B cell (primary cell): ENCODE measurements at regions not wholly inside any gene's neighbourhood (a gene's known extent, or its start where the extent isn't known, plus 50 kb on each side); places are given as distances from the start of the nearest gene placed in this dataset.

Experiments
- ATAC-seq: fragments of 200-7000 bp; cut with Tn5 transposase; one replicate; pipeline ENCODE4 v1.10.0; 2021; ENCODE audit warnings: low read depth, mild to moderate bottlenecking, moderate number of reproducible peaks, moderate library complexity
- CTCF ChIA-PET: fragments of 350-600 bp; sonication (Branson Sonifier 250); formaldehyde crosslinking; loops from one replicate; lab custom pipeline; 2021; ENCODE audit warnings: antibody characterized with exemption, inconsistent platforms; lab: Charles Lee
- POLR2A ChIA-PET: fragments of 350-600 bp; sonication (Branson Sonifier 250); formaldehyde crosslinking; loops from one replicate; lab custom pipeline; 2021; ENCODE audit warnings: antibody characterized with exemption; lab: Charles Lee
- DNase-seq: peaks from one replicate; pipeline ENCODE4 v3.0.0; 2013
- H2AFZ ChIP-seq: 2 replicates; pipeline ENCODE4 v1.6.1; 2012; ENCODE audit warnings: mild to moderate bottlenecking, low read depth, low read length; ENCODE audit not compliant: insufficient read depth, poor library complexity, severe bottlenecking
- H3K27ac ChIP-seq, 2 donors: 1 replicate in 1 of 2; 2 replicates in 1 of 2; pipeline ENCODE4 v1.5.1; 2012 to 2013; ENCODE audit warnings: low read length in 2 of 2, mild to moderate bottlenecking in 2 of 2, moderate library complexity in 1 of 2
- H3K27me3 ChIP-seq, 4 experiments: fragments of 200-600 bp in 1 of 4; sonication (generic) in 1 of 4; replicated peaks in 1 of 4; 1 replicate in 2 of 4; 2 replicates in 2 of 4; pipeline versions ENCODE4 v1.6.1 to v1.7.0; 2013 to 2016; ENCODE audit warnings: low read length in 3 of 4, mild to moderate bottlenecking in 2 of 4, mixed read lengths in 1 of 4, moderate library complexity in 1 of 4; ENCODE audit not compliant: insufficient read depth in 4 of 4, control insufficient read depth in 3 of 4; ENCODE audit errors: control extremely low read depth in 1 of 4
- H3K36me3 ChIP-seq, 2 experiments: replicated peaks in 1 of 2; 1 replicate in 1 of 2; 2 replicates in 1 of 2; pipeline versions ENCODE4 v1.6.1 to v1.7.1; 2013; ENCODE audit warnings: low read length in 1 of 2; ENCODE audit not compliant: insufficient read depth in 2 of 2, control insufficient read depth in 1 of 2; ENCODE audit errors: control extremely low read depth in 1 of 2, extremely low read depth in 1 of 2
- H3K4me1 ChIP-seq, 2 donors: fragments of 200-600 bp in 1 of 2; sonication (generic) in 1 of 2; 1 replicate in 1 of 2; 2 replicates in 1 of 2; pipeline versions ENCODE4 v1.5.1 to v1.6.1; 2013 to 2017; ENCODE audit warnings: low read length in 2 of 2; ENCODE audit not compliant: control insufficient read depth in 2 of 2, insufficient read depth in 2 of 2
- H3K4me2 ChIP-seq: replicated peaks from 2 replicates; pipeline ENCODE3; 2012; ENCODE audit warnings: mild to moderate bottlenecking, low read depth, low read length; ENCODE audit not compliant: poor library complexity, severe bottlenecking
- H3K4me3 ChIP-seq, 5 experiments: fragments of 200-600 bp in 1 of 5; sonication (generic) in 1 of 5; 1 replicate in 3 of 5; 2 replicates in 2 of 5; pipeline versions ENCODE4 v1.5.1 to v1.7.0; 2011 to 2016; ENCODE audit warnings: low read length in 4 of 5, mild to moderate bottlenecking in 4 of 5, low read depth in 2 of 5, control low read depth in 1 of 5, moderate library complexity in 1 of 5; ENCODE audit not compliant: insufficient read depth in 1 of 5; ENCODE audit errors: control extremely low read depth in 1 of 5, extremely low read depth in 1 of 5
- H3K79me2 ChIP-seq: fragments of 200-600 bp; sonication (generic); one replicate; pipeline ENCODE4 v1.6.0; 2016; ENCODE audit warnings: low read length; ENCODE audit not compliant: control insufficient read depth, insufficient read depth
- H3K9ac ChIP-seq: fragments of 200-600 bp; sonication (generic); 2 replicates; pipeline ENCODE4 v1.6.1; 2017; ENCODE audit warnings: mild to moderate bottlenecking, low read length, moderate library complexity
- H3K9me3 ChIP-seq, 3 donors: one replicate each; pipeline versions ENCODE4 v1.6.1 to v1.7.1; 2013; ENCODE audit warnings: low read length in 2 of 3; ENCODE audit not compliant: control insufficient read depth in 2 of 3, insufficient read depth in 1 of 3; ENCODE audit errors: control extremely low read depth in 1 of 3
- H4K20me1 ChIP-seq: 2 replicates; pipeline ENCODE4 v1.6.0; 2012; ENCODE audit warnings: mild to moderate bottlenecking, low read length; ENCODE audit not compliant: insufficient read depth, control insufficient read depth, poor library complexity, severe bottlenecking
- H3K27ac Mint-ChIP-seq: one replicate; pipeline ENCODE4 v1.8.0; 2021; ENCODE audit warnings: mixed read lengths
- H3K27me3 Mint-ChIP-seq: one replicate; pipeline ENCODE4 v1.8.0; 2021; ENCODE audit warnings: mixed read lengths
- H3K4me1 Mint-ChIP-seq: one replicate; pipeline ENCODE4 v1.8.0; 2021; ENCODE audit warnings: mixed read lengths
- H3K4me3 Mint-ChIP-seq: one replicate; pipeline ENCODE4 v1.8.0; 2021; ENCODE audit warnings: mixed read lengths
- H3K9me3 Mint-ChIP-seq: one replicate; pipeline ENCODE4 v1.8.0; 2022; ENCODE audit warnings: mixed read lengths; ENCODE audit not compliant: insufficient read depth
- EZH2 ChIP-seq: IDR thresholded peaks from 2 replicates; pipeline ENCODE4 v1.6.1; 2012; ENCODE audit warnings: borderline replicate concordance, low read depth, mild to moderate bottlenecking, moderate library complexity, low read length; ENCODE audit not compliant: insufficient read depth, poor library complexity, severe bottlenecking
- WGBS: methylation state at CpG from one replicate; pipeline ENCODE4 v1.1.5; 2013; ENCODE audit warnings: missing lambda C conversion rate; ENCODE audit not compliant: insufficient coverage; 5-methylcytosine and 5-hydroxymethylcytosine counted together
- intact Hi-C: fragments of 100-400 bp; cut with micrococcal nuclease; formaldehyde crosslinking; loops from one replicate; pipeline ENCODE4 v1.10.0; 2022
- TF ChIP-seq, protein P1 (sequence below): fragments of 200-600 bp; IDR thresholded peaks from one replicate; pipeline ENCODE4 v1.8.0; 2022; ENCODE audit warnings: antibody characterized with exemption, mild to moderate bottlenecking

- Histone ChIP-seq H3K9me3 (no peaks in the 10 kb centered on the region), H3K27me3 (no peaks in the 10 kb centered on the region), H3K79me2 (no peaks in the 10 kb centered on the region), H3K4me2 (no peak overlapping the region), H3K4me1 (no peaks in the 10 kb centered on the region), H3K4me3 (no peak overlapping the region), H3K9ac (no peak overlapping the region), H2AFZ (no peak overlapping the region), H3K27ac (no peak overlapping the region), H3K36me3 (no peaks in the 10 kb centered on the region), H4K20me1 (no peaks in the 10 kb centered on the region)
- no peak overlapping the region for H3K4me3 Mint-ChIP-seq
- ChIA-PET POLR2A (no interaction called here), CTCF (no interaction called here)
- H3K27me3 Mint-ChIP-seq, result no peaks in the 10 kb centered on the region
- H3K9me3 Mint-ChIP-seq, result no peaks in the 10 kb centered on the region
- no peaks in the 10 kb centered on the region for H3K4me1 Mint-ChIP-seq
- intact Hi-C loops, result no loop called here
- ATAC-seq (no peak), DNase-seq (no peak)
- no peak overlapping the region for H3K27ac Mint-ChIP-seq
- no CpG with 5 or more reads among the region's 1 CpG for WGBS
- no peak for TF ChIP-seq EZH2
- TF ChIP-seq, protein P1, sequence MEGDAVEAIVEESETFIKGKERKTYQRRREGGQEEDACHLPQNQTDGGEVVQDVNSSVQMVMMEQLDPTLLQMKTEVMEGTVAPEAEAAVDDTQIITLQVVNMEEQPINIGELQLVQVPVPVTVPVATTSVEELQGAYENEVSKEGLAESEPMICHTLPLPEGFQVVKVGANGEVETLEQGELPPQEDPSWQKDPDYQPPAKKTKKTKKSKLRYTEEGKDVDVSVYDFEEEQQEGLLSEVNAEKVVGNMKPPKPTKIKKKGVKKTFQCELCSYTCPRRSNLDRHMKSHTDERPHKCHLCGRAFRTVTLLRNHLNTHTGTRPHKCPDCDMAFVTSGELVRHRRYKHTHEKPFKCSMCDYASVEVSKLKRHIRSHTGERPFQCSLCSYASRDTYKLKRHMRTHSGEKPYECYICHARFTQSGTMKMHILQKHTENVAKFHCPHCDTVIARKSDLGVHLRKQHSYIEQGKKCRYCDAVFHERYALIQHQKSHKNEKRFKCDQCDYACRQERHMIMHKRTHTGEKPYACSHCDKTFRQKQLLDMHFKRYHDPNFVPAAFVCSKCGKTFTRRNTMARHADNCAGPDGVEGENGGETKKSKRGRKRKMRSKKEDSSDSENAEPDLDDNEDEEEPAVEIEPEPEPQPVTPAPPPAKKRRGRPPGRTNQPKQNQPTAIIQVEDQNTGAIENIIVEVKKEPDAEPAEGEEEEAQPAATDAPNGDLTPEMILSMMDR, result no peak
These were observed 828.4 kb downstream of the HACE1 start for GRCh38 chr6:104031346-104031745.

DNA sequence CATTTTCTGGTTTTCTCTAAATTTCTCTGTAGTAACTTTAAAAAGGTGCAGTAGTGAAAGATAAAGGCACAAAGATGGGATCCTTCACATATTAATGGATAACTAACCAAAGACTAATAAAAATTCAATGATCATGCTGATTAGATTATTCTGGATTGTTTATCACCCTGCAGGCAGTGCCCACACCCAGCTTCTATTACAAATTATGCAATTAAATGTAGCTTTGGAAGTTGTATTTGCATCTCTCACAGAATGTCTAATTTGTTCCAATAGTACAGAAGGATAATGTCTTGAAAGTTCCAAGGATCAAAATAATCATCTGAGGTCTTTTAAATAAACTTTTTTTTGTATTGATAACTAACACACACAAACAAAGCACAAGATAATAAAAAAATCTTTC, 837.6 kb downstream of the HACE1 start:
- no peaks in the 10 kb centered on the region for H4K20me1 ChIP-seq
- DNase-seq (no peak), ATAC-seq (no peak)
- CTCF ChIA-PET, result no interaction called here
- H3K9ac ChIP-seq, result no peak overlapping the region
- H3K27ac ChIP-seq, result no peak overlapping the region
- H2AFZ ChIP-seq, result no peak overlapping the region
- H3K4me2 ChIP-seq, result no peak overlapping the region
- no peak overlapping the region for H3K4me3 Mint-ChIP-seq
- intact Hi-C loops, result no loop called here
- no peak overlapping the region for H3K4me3 ChIP-seq
- no peaks in the 10 kb centered on the region for H3K4me1 ChIP-seq
- no peaks in the 10 kb centered on the region for H3K4me1 Mint-ChIP-seq
- TF ChIP-seq EZH2, result no peak
- TF ChIP-seq, protein P1, result no peak
- H3K79me2 ChIP-seq, result no peaks in the 10 kb centered on the region
- POLR2A ChIA-PET, result no interaction called here
- no peaks in the 10 kb centered on the region for H3K27me3 Mint-ChIP-seq
- H3K27me3 ChIP-seq, result no peaks in the 10 kb centered on the region
- H3K9me3 Mint-ChIP-seq, result no peaks in the 10 kb centered on the region
- H3K27ac Mint-ChIP-seq, result no peak overlapping the region
- H3K9me3 ChIP-seq, result peaks cover 0 to 6% (median 0%) of the 10 kb centered on the region in 3 donors
- no peaks in the 10 kb centered on the region for H3K36me3 ChIP-seq
